GM21390 (cell line): ENCODE measurements at regions not wholly inside any gene's neighbourhood (a gene's known extent, or its start where the extent isn't known, plus 50 kb on each side); places are given as distances from the start of the nearest gene placed in this dataset.

Experiments
- ATAC-seq: cut with Tn5 transposase; IDR thresholded peaks from one replicate; pipeline ENCODE4 v1.9.1; 2021; ENCODE audit not compliant: unreplicated experiment

GRCh38 chr2:152815634-152816257 lies 97.3 kb downstream of the ARL6IP6 start:
- peak; percentile 48 for ATAC-seq

GRCh38 chr2:152814475-152815030 lies 96.1 kb downstream of the ARL6IP6 start:
- ATAC-seq, result no peak

DNA sequence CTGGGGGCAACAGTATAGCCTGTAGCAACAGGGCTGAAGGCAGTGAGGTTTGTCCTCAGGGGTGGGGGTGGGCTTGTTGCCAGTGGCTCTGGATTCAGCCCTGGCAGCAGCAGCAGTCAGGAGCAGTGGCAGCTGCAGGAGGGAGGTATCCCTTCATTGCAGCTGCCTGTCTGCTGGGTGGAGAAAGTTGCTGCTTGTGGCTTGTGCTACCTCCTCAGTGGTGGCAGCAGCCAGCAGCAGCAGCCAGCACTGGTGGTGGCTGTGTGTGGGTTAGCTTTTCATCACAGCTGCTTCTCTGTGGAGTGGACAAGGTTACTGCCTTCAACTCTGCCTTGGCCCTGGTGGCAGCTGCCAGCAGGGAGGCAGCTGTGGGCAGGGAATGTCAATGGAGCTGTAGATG lies 94.9 kb downstream of the ARL6IP6 start:
- ATAC-seq, result no peak
